Esophagus muscularis mucosa (tissue), 3 donors: ENCODE measurements at regions not wholly inside any gene's neighbourhood (a gene's known extent, or its start where the extent isn't known, plus 50 kb on each side); places are given as distances from the start of the nearest gene placed in this dataset.

Experiments
- CTCF ChIP-seq, 3 experiments: fragments of 200-600 bp in 2 of 3; fragments of 450-650 bp in 1 of 3; sonication (generic) in 2 of 3; IDR thresholded peaks; one replicate each; pipeline ENCODE4 v1.5.1; 2017 to 2019; ENCODE audit warnings: antibody characterized with exemption in 3 of 3, mild to moderate bottlenecking in 2 of 3, moderate library complexity in 1 of 3
- EP300 ChIP-seq: sonication (generic); formaldehyde crosslinking; IDR thresholded peaks from one replicate; pipeline ENCODE4 v1.6.1; 2017; ENCODE audit warnings: antibody characterized with exemption

- TF ChIP-seq CTCF (IDR thresholded peaks at IDR 0.05) (no peak), EP300 (no peak)
Measured at GRCh38 chr4:79249881-79250503, 75.9 kb downstream of the NAA11 start.
